Panc1 (cell line): ENCODE measurements at regions not wholly inside any gene's neighbourhood (a gene's known extent, or its start where the extent isn't known, plus 50 kb on each side); places are given as distances from the start of the nearest gene placed in this dataset.

ENCODE experiments used
- ATAC-seq: fragments of 200-7000 bp; cut with Tn5 transposase; 2 replicates; pipeline ENCODE4 v1.9.1; 2020; ENCODE audit warnings: mild to moderate bottlenecking, moderate library complexity
- BruUV-seq: library from RNA; stranded (reverse); fragments of 400-500 nt; replicated peaks from 2 replicates; lab custom pipeline; 2021; lab: Mats Ljungman, UMichigan
- CTCF ChIA-PET: fragments of 300-600 bp; sonication (Branson Sonifier 250); formaldehyde crosslinking; loops from one replicate; lab custom pipeline; 2022; ENCODE audit warnings: antibody characterized with exemption; lab: Charles Lee
- POLR2A ChIA-PET: fragments of 300-600 bp; sonication (Branson Sonifier 250); formaldehyde crosslinking; loops from one replicate; lab custom pipeline; 2022; ENCODE audit warnings: antibody characterized with exemption; lab: Charles Lee
- DNase-seq: peaks from one replicate; pipeline ENCODE4 v3.0.0-alpha.2; 2010; ENCODE audit warnings: low read depth, low spot score
- H3K27ac ChIP-seq: 2 replicates; pipeline ENCODE4 v1.5.1; 2011; ENCODE audit warnings: mild to moderate bottlenecking, low read length, inconsistent platforms
- H3K27me3 ChIP-seq: fragments of 200-500 bp; sonication (Bioruptor generic); 2 replicates; pipeline ENCODE4 v1.6.0; 2014; ENCODE audit warnings: low read length, inconsistent platforms; ENCODE audit not compliant: control insufficient read depth, insufficient read depth
- H3K36me3 ChIP-seq: fragments of 200-500 bp; sonication (Bioruptor generic); 2 replicates; pipeline ENCODE4 v1.5.1; 2014; ENCODE audit warnings: inconsistent platforms, mild to moderate bottlenecking, low read length, moderate library complexity; ENCODE audit not compliant: control insufficient read depth, insufficient read depth
- H3K4me1 ChIP-seq: 2 replicates; pipeline ENCODE4 v1.5.1; 2011; ENCODE audit warnings: inconsistent platforms, mild to moderate bottlenecking, low read length, moderate library complexity; ENCODE audit not compliant: control insufficient read depth, insufficient read depth
- H3K4me3 ChIP-seq, 2 experiments: 2 replicates each; pipeline ENCODE4 v1.5.1; 2011 to 2012; ENCODE audit warnings: low read depth in 2 of 2, low read length in 2 of 2, mild to moderate bottlenecking in 2 of 2, inconsistent platforms in 1 of 2, moderate library complexity in 1 of 2
- H3K9me3 ChIP-seq: fragments of 200-500 bp; sonication (Bioruptor generic); 2 replicates; pipeline ENCODE4 v1.5.1; 2014; ENCODE audit warnings: low read depth, mild to moderate bottlenecking, inconsistent platforms, low read length, moderate library complexity; ENCODE audit not compliant: control insufficient read depth, insufficient read depth
- CTCF ChIP-seq: fragments of 450-650 bp; IDR thresholded peaks from 2 replicates; pipeline ENCODE4 v1.5.1; 2017; ENCODE audit warnings: mild to moderate bottlenecking
- POLR2AphosphoS5 ChIP-seq: IDR thresholded peaks from 2 replicates; pipeline ENCODE4 v1.6.1; 2012; ENCODE audit warnings: mild to moderate bottlenecking, low read depth, low read length, moderate library complexity
- REST ChIP-seq, 2 experiments: IDR thresholded peaks; 2 replicates each; pipeline ENCODE4 v1.6.1; 2011 to 2012; ENCODE audit warnings: low read depth in 2 of 2, control low read depth in 1 of 2, low read length in 1 of 2, mild to moderate bottlenecking in 1 of 2, moderate library complexity in 1 of 2; ENCODE audit not compliant: insufficient read depth in 1 of 2
- SIN3A ChIP-seq: IDR thresholded peaks from 2 replicates; pipeline ENCODE4 v1.6.1; 2012; ENCODE audit warnings: low read depth, mild to moderate bottlenecking, low read length, moderate library complexity, borderline replicate concordance; ENCODE audit not compliant: insufficient read depth
- TCF7L2 ChIP-seq: IDR thresholded peaks from 2 replicates; pipeline ENCODE4 v1.6.1; 2011; ENCODE audit warnings: mild to moderate bottlenecking, low read depth, low read length, inconsistent platforms
- in situ Hi-C: cut with HindIII; loops from 2 replicates; pipeline ENCODE4 v1.10.0; 2016; ENCODE audit warnings: low sequenced_read_pairs, low pct_unique_long_range_greater_than_20kb
- intact Hi-C: fragments of 100-400 bp; cut with micrococcal nuclease; formaldehyde crosslinking; loops from one replicate; pipeline ENCODE4 v1.10.0; 2022; ENCODE audit not compliant: unreplicated experiment

- Histone ChIP-seq H3K4me1 (no peaks in the 10 kb centered on the region), H3K27ac (no peak overlapping the region), H3K36me3 (no peaks in the 10 kb centered on the region), H3K9me3 (no peaks in the 10 kb centered on the region), H3K4me3 (no peak overlapping the region), H3K27me3 (no peaks in the 10 kb centered on the region)
- ChIA-PET POLR2A (no interaction called here), CTCF (no interaction called here)
- no peak for ATAC-seq
- in situ Hi-C loops = no loop called here
- TF ChIP-seq POLR2AphosphoS5 (no peak), REST (IDR thresholded peaks at IDR 0.05; ENCODE audit: insufficient read depth in 1 of 2, low read depth in 2 of 2, low read length in 1 of 2) (no peak), CTCF (no peak), TCF7L2 (no peak), SIN3A (no peak)
- DNase-seq = no peak
- intact Hi-C loops = no loop called here
- no TSS peak for BruUV-seq
These were observed 78.0 kb upstream of the CLNK start for GRCh38 chr4:10762561-10762960.

GRCh38 chr4:10761903-10762302 lies 77.3 kb upstream of the CLNK start:
- no TSS peak for BruUV-seq
- CTCF ChIA-PET = no interaction called here
- in situ Hi-C loops = no loop called here

More at GRCh38 chr4:10761903-10762302, 77.3 kb upstream of the CLNK start:
- Histone ChIP-seq H3K36me3 (no peaks in the 10 kb centered on the region), H3K4me3 (no peak overlapping the region), H3K4me1 (no peaks in the 10 kb centered on the region), H3K27ac (no peak overlapping the region), H3K27me3 (no peaks in the 10 kb centered on the region), H3K9me3 (no peaks in the 10 kb centered on the region)
- intact Hi-C loops = no loop called here
- ATAC-seq (no peak), DNase-seq (no peak)
- TF ChIP-seq POLR2AphosphoS5 = no peak
- TF ChIP-seq CTCF = no peak
- TF ChIP-seq TCF7L2 = no peak
- no peak for TF ChIP-seq REST (IDR thresholded peaks at IDR 0.05; ENCODE audit: insufficient read depth in 1 of 2, low read depth in 2 of 2, low read length in 1 of 2)
- TF ChIP-seq SIN3A = no peak
- POLR2A ChIA-PET = no interaction called here
